ENCODE measurements at regions not wholly inside any gene's neighbourhood (a gene's known extent, or its start where the extent isn't known, plus 50 kb on each side); places are given as distances from the start of the nearest gene placed in this dataset.
"Not testable (repeated sequence)": the region's sequence is repeated elsewhere in the genome, so short reads cannot be mapped to it uniquely, and the experiment has no call there.

DNA sequence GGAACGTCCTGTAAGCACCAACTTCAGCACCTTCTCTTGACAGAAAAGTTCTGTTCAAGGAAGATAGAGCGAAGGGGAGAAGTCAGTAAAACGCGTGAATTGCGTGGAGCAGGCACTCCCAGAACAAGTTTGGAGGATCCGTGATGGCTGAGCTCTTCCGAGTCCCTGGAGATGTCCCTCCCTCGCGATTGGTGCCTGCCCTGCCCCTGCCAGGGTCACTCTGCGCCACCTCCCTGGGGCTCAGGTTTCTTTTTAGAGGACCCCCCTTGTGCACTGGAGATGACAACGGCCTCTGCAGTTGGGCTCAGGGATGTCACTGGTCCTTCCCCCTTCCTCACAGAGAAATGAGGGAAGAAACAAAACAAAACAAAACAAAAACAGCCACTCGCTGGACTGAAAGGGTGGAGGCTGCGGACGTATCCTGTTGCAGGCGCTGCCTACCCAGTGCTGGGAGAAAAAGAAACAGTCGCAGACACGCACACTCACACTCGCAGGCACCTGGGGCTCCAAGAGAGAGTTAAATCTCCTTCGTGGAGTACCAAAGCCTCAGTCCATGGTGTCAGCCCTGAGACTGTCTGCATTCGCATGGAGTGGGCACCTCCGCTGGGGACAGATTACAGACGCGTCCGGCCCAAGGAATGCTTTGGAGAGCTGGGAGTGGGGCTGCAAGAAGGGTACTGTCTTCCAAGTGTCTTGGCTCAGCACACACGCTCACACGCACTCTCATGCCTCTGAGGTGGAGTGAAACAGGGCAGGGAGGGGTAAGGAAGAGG, 512.7 kb downstream of the SLCO4C1 start:
- TF ChIP-seq, protein P1, sequence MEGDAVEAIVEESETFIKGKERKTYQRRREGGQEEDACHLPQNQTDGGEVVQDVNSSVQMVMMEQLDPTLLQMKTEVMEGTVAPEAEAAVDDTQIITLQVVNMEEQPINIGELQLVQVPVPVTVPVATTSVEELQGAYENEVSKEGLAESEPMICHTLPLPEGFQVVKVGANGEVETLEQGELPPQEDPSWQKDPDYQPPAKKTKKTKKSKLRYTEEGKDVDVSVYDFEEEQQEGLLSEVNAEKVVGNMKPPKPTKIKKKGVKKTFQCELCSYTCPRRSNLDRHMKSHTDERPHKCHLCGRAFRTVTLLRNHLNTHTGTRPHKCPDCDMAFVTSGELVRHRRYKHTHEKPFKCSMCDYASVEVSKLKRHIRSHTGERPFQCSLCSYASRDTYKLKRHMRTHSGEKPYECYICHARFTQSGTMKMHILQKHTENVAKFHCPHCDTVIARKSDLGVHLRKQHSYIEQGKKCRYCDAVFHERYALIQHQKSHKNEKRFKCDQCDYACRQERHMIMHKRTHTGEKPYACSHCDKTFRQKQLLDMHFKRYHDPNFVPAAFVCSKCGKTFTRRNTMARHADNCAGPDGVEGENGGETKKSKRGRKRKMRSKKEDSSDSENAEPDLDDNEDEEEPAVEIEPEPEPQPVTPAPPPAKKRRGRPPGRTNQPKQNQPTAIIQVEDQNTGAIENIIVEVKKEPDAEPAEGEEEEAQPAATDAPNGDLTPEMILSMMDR (IDR thresholded peaks at IDR 0.05; ENCODE audit: borderline replicate concordance, control extremely low read depth, extremely low read depth, insufficient read depth, missing control alignments): no peak
- in situ Hi-C loops (cut with MboI; ENCODE audit: low sequenced_read_pairs, unreplicated experiment): no loop called here
- no peak for DNase-seq (ENCODE audit: low spot score)

- TF ChIP-seq, protein P1 (IDR thresholded peaks at IDR 0.05; ENCODE audit: borderline replicate concordance, control extremely low read depth, extremely low read depth, insufficient read depth, missing control alignments): no peak
- in situ Hi-C loops (cut with MboI; ENCODE audit: low sequenced_read_pairs, unreplicated experiment): no loop called here
Measured at GRCh38 chr5:101782352-101783103, 513.6 kb downstream of the SLCO4C1 start.

DNA sequence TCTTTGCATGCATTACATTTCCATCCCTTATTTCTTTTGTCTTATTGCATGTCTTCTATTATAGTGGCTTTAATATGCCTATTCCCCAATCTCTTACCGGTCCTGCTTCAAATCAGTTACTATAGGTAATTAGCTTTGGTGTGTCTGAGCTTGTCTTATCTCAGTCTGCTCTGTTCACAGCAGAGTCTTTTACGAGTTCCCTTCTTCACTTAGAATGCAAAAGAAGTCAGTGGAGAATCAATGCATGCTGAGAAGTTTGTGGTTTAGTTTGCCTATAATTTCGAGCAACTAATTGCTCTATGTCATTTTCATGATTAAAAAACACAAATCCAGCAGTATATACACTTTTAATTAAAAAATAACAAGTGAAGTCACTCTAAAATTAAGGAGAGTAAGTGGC, 545.0 kb downstream of the SLCO4C1 start:
- TF ChIP-seq, protein P1 (IDR thresholded peaks at IDR 0.05; ENCODE audit: borderline replicate concordance, control extremely low read depth, extremely low read depth, insufficient read depth, missing control alignments): no peak
- in situ Hi-C loops (cut with MboI; ENCODE audit: low sequenced_read_pairs, unreplicated experiment): no loop called here
- no peak for DNase-seq (ENCODE audit: low spot score)

More at GRCh38 chr5:101782352-101783103, 513.6 kb downstream of the SLCO4C1 start:
- no peak for DNase-seq (ENCODE audit: low spot score)

DNA sequence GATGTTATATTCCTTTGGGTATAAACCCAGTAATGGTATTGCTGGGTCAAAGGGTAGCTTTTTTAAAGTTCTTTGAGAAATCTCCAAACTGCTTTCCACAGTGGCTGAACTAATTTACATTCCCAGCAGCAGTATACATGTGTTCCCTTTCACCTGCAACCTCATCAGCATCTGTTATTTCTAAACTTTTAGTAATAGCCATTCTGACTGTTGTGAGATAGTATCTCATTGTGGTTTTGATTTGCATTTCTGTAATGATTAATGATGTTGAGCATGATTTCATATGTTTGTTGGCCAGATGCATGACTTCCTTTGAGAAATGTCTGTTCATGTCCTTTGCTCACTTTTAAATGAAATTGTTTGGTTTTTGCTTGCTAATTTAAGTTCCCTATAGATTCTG, 553.1 kb downstream of the SLCO4C1 start:
- in situ Hi-C loops (cut with MboI; ENCODE audit: low sequenced_read_pairs, unreplicated experiment); DNase-seq (ENCODE audit: low spot score): not testable (repeated sequence)

DNA sequence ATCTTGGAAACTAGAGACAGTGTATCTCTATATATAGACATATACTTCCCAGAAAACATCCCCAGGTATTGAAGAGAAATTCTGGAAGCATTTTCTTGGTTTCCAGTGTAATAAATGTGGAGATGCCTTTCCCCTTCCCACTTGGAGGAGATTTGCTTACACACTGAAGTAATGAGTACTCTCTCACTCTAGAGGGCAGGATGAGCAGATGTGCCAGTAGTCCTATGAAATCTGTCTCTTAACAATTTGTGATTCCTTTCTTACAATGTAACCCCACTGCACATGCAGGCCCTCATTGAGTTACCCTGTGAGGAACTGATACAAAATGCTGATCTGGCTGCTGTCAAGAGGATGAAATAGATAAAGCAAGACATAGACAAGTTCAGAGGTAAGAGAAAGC, 567.2 kb downstream of the SLCO4C1 start:
- no peak for DNase-seq (ENCODE audit: low spot score)
- TF ChIP-seq, protein P1 (IDR thresholded peaks at IDR 0.05; ENCODE audit: borderline replicate concordance, control extremely low read depth, extremely low read depth, insufficient read depth, missing control alignments): no peak
- in situ Hi-C loops (cut with MboI; ENCODE audit: low sequenced_read_pairs, unreplicated experiment): no loop called here

DNA sequence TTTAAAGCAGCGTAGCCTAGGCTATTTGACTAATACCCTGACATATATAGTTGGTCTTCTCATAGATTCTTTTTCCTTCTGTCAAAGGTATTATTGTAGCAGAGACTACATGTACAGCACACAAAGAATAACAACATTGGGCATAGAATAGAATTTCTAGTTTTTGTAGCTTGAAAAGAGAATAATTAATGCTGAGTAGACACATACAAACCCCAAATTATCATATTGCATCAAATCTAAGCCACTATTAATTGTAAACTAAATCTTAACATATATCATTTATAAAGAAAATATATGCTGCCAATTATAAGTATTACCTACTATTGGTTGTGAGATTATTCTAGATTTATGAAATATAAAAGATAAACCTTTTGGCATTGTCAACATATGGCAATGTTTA, 574.5 kb downstream of the SLCO4C1 start:
- DNase-seq (ENCODE audit: low spot score): no peak
- TF ChIP-seq, protein P1 (IDR thresholded peaks at IDR 0.05; ENCODE audit: borderline replicate concordance, control extremely low read depth, extremely low read depth, insufficient read depth, missing control alignments): no peak
- in situ Hi-C loops (cut with MboI; ENCODE audit: low sequenced_read_pairs, unreplicated experiment): no loop called here

DNA sequence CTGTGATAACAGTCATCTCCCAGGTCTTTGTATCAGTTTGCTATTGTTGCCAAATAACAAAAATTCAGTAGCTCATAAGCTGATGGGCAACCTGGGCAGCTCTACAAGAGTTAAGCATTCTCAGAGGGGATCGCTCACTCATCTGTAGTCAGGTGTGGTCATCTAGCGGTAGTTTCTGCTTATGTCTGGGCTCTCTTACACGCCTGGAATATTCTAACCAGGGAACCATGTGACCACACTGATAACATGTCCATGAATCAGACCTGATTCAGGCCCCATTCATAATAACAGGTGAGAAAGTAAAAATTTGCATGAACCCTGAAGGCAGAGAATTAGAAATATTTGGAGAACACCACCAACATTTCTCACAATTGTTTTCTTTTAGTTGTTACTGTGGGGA, 576.1 kb downstream of the SLCO4C1 start:
- no peak for DNase-seq (ENCODE audit: low spot score)
- in situ Hi-C loops (cut with MboI; ENCODE audit: low sequenced_read_pairs, unreplicated experiment): no loop called here
- TF ChIP-seq, protein P1 (IDR thresholded peaks at IDR 0.05; ENCODE audit: borderline replicate concordance, control extremely low read depth, extremely low read depth, insufficient read depth, missing control alignments): no peak
